ENCODE measurements at regions not wholly inside any gene's neighbourhood (a gene's known extent, or its start where the extent isn't known, plus 50 kb on each side); places are given as distances from the start of the nearest gene placed in this dataset.

GRCh38 chr2:226638576-226638975 is 161.0 kb downstream of the IRS1 start:
- TF ChIP-seq POLR2A (IDR thresholded peaks at IDR 0.05) (no peak), CTCF (IDR thresholded peaks at IDR 0.05) (no peak)

Data from heart left ventricle (tissue), 13 donors.